ENCODE measurements at regions not wholly inside any gene's neighbourhood (a gene's known extent, or its start where the extent isn't known, plus 50 kb on each side); places are given as distances from the start of the nearest gene placed in this dataset.

DNA sequence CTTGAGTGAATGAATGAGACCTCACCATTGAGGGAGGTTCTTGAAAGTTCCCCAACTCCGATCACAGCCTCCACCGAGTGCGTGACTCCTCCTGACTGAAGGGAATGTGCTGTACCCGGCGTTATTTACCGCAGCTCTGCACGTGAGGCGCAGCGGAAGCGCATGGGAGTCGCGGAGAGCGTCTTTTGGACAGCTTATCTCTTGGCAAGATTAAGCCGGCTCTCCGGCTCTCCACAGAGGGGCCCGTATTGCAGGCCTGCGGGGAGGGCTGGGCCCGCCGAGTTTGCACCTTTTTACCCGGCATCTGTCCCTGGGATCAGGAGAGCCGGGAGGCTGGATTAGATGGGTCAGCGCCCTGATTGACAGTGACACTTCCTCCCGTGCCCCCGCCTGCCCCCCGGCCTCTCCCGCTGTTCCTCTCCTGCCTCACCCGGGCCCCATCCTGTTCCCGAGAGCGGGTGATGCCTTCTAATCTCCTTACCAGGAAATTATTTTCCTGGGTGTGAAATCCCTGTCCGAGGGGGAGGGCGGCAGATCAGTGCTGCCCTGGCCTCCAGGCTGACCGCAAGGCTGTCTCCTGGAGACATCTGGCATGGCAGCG lies 176.3 kb downstream of the INHBB start:
- TF ChIP-seq POLR2AphosphoS5 (IDR thresholded peaks at IDR 0.05; ENCODE audit: low read depth, low read length) (no peak), TAF1 (IDR thresholded peaks at IDR 0.05; ENCODE audit: low read depth, low read length) (no peak), POLR2A (IDR thresholded peaks at IDR 0.05; ENCODE audit: low read depth, low read length) (no peak), PAX5 (IDR thresholded peaks at IDR 0.05; ENCODE audit: insufficient read depth, low read length, severe bottlenecking) (no peak), SPI1 (IDR thresholded peaks at IDR 0.05; ENCODE audit: low read depth, low read length) (no peak), POU2F2 (IDR thresholded peaks at IDR 0.05; ENCODE audit: low read depth, low read length) (no peak)

All from GM12891 (cell line).